Testis (tissue), 2 donors: ENCODE measurements at regions not wholly inside any gene's neighbourhood (a gene's known extent, or its start where the extent isn't known, plus 50 kb on each side); places are given as distances from the start of the nearest gene placed in this dataset.
"Not testable (repeated sequence)": the region's sequence is repeated elsewhere in the genome, so short reads cannot be mapped to it uniquely, and the experiment has no call there.

Source experiments
- DNase-seq: peaks from one replicate; pipeline ENCODE4 v3.0.0-alpha.2; 2019
- H3K27ac ChIP-seq, 2 donors: fragments of 200-600 bp; sonication (generic); one replicate each; pipeline ENCODE4 v1.5.1; 2019
- H3K27me3 ChIP-seq: fragments of 200-600 bp; sonication (generic); one replicate; pipeline ENCODE4 v1.5.1; 2019
- H3K36me3 ChIP-seq: fragments of 200-600 bp; sonication (generic); one replicate; pipeline ENCODE4 v1.5.1; 2017; ENCODE audit warnings: low read depth; ENCODE audit errors: missing control alignments
- H3K4me1 ChIP-seq: fragments of 200-600 bp; sonication (generic); one replicate; pipeline ENCODE4 v1.5.1; 2019
- H3K4me3 ChIP-seq, 2 donors: fragments of 200-600 bp; sonication (generic); one replicate each; pipeline ENCODE4 v1.5.1; 2017 to 2019
- H3K9me3 ChIP-seq: fragments of 200-600 bp; sonication (generic); one replicate; pipeline ENCODE4 v1.5.1; 2017
- POLR2A ChIP-seq: fragments of 450-650 bp; IDR thresholded peaks from one replicate; pipeline ENCODE4 v1.6.1; 2017; ENCODE audit warnings: antibody characterized with exemption, mild to moderate bottlenecking, moderate library complexity
- WGBS, 2 donors: methylation state at CpG; one replicate each; pipeline ENCODE4 v1.1.5; 2018; 5-methylcytosine and 5-hydroxymethylcytosine counted together
- intact Hi-C: fragments of 100-400 bp; cut with DNase I; formaldehyde crosslinking; loops from one replicate; pipeline ENCODE4 v1.15.1; 2023; ENCODE audit warnings: low total_unique reads
- TF ChIP-seq, protein P1 (sequence below), 3 experiments: fragments of 450-650 bp in 2 of 3; fragments of 200-600 bp in 1 of 3; sonication (generic) in 1 of 3; IDR thresholded peaks; one replicate each; pipeline ENCODE4 v1.5.1; 2016 to 2019; ENCODE audit warnings: antibody characterized with exemption in 3 of 3, mild to moderate bottlenecking in 2 of 3, moderate library complexity in 1 of 3

DNA sequence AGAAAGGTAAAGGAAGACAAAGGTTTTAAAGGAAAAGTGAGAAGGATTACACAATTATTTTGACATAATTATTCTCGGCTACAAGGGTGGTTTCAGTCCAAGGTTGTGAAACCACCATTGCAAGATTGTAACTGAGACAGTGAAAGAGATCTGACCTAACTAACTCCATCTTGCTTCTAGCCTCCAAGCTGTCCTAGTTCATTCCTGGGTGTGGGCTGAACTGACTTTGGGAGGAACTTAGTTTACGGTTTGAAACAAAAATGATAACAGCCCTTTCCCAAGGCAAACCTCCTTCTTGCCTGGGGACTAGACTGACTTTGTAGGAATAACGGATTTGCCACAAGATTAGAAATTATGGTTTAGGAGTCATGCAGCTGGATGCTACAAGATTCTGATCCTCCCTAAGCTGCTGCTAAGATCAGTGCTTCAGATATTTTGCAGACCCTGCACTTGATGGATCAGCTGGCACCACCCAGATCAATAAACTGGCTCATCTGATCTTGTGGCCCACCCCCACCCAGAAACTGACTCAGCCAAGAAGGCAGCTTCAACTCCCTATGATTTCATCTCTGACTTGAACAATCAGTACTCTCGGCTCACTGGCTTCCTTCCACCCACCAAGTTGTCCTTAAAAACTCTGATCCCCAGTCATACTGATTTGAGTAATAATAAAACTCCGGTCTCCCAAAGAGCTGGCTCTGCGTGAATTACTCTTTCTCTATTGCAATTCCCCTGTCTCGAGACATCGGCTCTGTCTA lies 57.7 kb upstream of the AADACL2 start:
- DNase-seq = no peak
- TF ChIP-seq, protein P1, sequence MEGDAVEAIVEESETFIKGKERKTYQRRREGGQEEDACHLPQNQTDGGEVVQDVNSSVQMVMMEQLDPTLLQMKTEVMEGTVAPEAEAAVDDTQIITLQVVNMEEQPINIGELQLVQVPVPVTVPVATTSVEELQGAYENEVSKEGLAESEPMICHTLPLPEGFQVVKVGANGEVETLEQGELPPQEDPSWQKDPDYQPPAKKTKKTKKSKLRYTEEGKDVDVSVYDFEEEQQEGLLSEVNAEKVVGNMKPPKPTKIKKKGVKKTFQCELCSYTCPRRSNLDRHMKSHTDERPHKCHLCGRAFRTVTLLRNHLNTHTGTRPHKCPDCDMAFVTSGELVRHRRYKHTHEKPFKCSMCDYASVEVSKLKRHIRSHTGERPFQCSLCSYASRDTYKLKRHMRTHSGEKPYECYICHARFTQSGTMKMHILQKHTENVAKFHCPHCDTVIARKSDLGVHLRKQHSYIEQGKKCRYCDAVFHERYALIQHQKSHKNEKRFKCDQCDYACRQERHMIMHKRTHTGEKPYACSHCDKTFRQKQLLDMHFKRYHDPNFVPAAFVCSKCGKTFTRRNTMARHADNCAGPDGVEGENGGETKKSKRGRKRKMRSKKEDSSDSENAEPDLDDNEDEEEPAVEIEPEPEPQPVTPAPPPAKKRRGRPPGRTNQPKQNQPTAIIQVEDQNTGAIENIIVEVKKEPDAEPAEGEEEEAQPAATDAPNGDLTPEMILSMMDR (IDR thresholded peaks at IDR 0.05) = no peak
- no peak for TF ChIP-seq POLR2A
- 70 to 75% methylated on average over 8 of the region's 8 CpGs for WGBS, 2 donors

GRCh38 chr3:151673974-151674373 lies 59.8 kb upstream of the AADACL2 start:
- TF ChIP-seq, protein P1 (IDR thresholded peaks at IDR 0.05) = no peak
- TF ChIP-seq POLR2A = no peak
- intact Hi-C loops = no loop called here
- Histone ChIP-seq H3K4me1 (no peaks in the 10 kb centered on the region), H3K4me3 (no peak overlapping the region), H3K36me3 (no peaks in the 10 kb centered on the region), H3K27me3 (no peaks in the 10 kb centered on the region), H3K27ac (no peak overlapping the region), H3K9me3 (no peaks in the 10 kb centered on the region)
- no peak for DNase-seq
- WGBS, 2 donors = 29 to 33% methylated on average over 1 of the region's 1 CpG

More for the DNA sequence above, 57.7 kb upstream of the AADACL2 start:
- no peaks in the 10 kb centered on the region for H3K27me3 ChIP-seq
- H3K36me3 ChIP-seq = no peaks in the 10 kb centered on the region
- H3K4me1 ChIP-seq = no peaks in the 10 kb centered on the region
- no peaks in the 10 kb centered on the region for H3K9me3 ChIP-seq
- H3K4me3 ChIP-seq = no peak overlapping the region
- intact Hi-C loops = no loop called here
- H3K27ac ChIP-seq = no peak overlapping the region

DNA sequence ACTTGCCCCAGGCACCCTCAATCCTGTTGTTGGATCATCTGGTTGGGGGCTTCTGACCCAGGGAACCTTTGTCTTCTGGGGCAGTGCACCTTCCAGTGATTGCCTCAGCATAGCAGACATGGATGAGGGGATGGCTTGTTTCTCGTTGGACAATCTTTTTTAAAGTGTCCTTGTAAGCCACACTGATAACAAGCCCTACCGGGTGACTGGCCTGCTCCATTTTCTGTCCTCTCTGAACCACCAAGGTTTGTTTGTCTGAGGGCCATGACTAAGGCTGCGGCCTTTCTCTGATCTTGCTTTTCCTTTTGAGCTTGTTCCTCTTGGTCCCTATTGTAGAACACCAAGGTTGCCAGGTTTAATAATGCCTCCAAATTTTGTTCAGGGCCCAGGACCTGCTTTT lies 66.0 kb upstream of the AADACL2 start:
- DNase-seq, H3K9me3 ChIP-seq, H3K36me3 ChIP-seq, H3K4me3 ChIP-seq, H3K4me1 ChIP-seq, H3K27me3 ChIP-seq, H3K27ac ChIP-seq, intact Hi-C loops: not testable (repeated sequence)
- whole genome bisulfite sequencing, 2 donors = 81 to 88% methylated on average over 3 of the region's 3 CpGs

- TF ChIP-seq, protein P1 (IDR thresholded peaks at IDR 0.05) = no peak
- no peak for TF ChIP-seq POLR2A
- intact Hi-C loops = no loop called here
- no peaks in the 10 kb centered on the region for H3K36me3 ChIP-seq
- no peak for DNase-seq
- H3K4me3 ChIP-seq = no peak overlapping the region
- no peaks in the 10 kb centered on the region for H3K27me3 ChIP-seq
- no peaks in the 10 kb centered on the region for H3K9me3 ChIP-seq
- 78 to 80% methylated on average over 4 of the region's 4 CpGs for WGBS, 2 donors
- H3K4me1 ChIP-seq = no peaks in the 10 kb centered on the region
- H3K27ac ChIP-seq = no peak overlapping the region
Observed at GRCh38 chr3:151660885-151661284, 72.8 kb upstream of the AADACL2 start.

DNA sequence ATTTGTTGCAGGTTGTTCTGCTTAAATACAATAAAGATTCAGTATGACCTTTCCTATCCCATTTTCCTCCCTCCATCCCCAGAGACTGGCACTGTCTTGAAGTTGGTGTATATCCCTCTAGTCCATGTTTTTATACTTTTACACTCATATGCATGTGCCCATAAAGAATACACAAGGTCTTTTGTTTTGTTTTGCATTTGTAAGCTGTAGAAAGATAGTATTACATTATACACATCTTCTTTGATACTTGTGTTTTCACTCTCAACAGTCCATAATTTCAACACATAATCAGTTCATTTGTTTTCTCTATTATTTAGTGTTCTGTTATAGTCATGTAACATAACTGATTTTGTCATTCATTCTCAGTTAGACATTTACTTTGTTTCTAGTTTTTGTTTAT lies 88.7 kb upstream of the AADACL2 start:
- H3K36me3 ChIP-seq = no peaks in the 10 kb centered on the region
- H3K4me3 ChIP-seq = no peak overlapping the region
- H3K27me3 ChIP-seq = no peaks in the 10 kb centered on the region
- no peak for TF ChIP-seq POLR2A
- TF ChIP-seq, protein P1 (IDR thresholded peaks at IDR 0.05) = no peak
- no peak overlapping the region for H3K27ac ChIP-seq
- no peaks in the 10 kb centered on the region for H3K4me1 ChIP-seq
- DNase-seq = no peak
- no peaks in the 10 kb centered on the region for H3K9me3 ChIP-seq
- intact Hi-C loops = no loop called here
